ENCODE measurements at regions not wholly inside any gene's neighbourhood (a gene's known extent, or its start where the extent isn't known, plus 50 kb on each side); places are given as distances from the start of the nearest gene placed in this dataset.

GRCh38 chr2:12286347-12286746, 430.4 kb upstream of the TRIB2 start:
- no peak for TF ChIP-seq POLR2A (IDR thresholded peaks at IDR 0.05)
- no peak for TF ChIP-seq CTCF (IDR thresholded peaks at IDR 0.05)

All from suprapubic skin (tissue), 3 donors.